Astrocyte (in vitro differentiated cells and primary cell): ENCODE measurements at regions not wholly inside any gene's neighbourhood (a gene's known extent, or its start where the extent isn't known, plus 50 kb on each side); places are given as distances from the start of the nearest gene placed in this dataset.

Experiments used
- CTCF ChIP-seq: IDR thresholded peaks from 2 replicates; pipeline ENCODE4 v1.5.1; 2011; ENCODE audit warnings: low read depth, mild to moderate bottlenecking, inconsistent platforms, low read length, moderate library complexity; ENCODE audit not compliant: insufficient read depth
- EZH2 ChIP-seq: IDR thresholded peaks from 2 replicates; pipeline ENCODE4 v1.6.1; 2012; ENCODE audit warnings: mild to moderate bottlenecking, low read length, inconsistent platforms; ENCODE audit not compliant: insufficient read depth

- TF ChIP-seq CTCF (no peak), EZH2 (no peak)
Measured at GRCh38 chr2:51218047-51218446, 186.1 kb upstream of the NRXN1 start.
